ENCODE measurements at regions not wholly inside any gene's neighbourhood (a gene's known extent, or its start where the extent isn't known, plus 50 kb on each side); places are given as distances from the start of the nearest gene placed in this dataset.
"Not testable (repeated sequence)": the region's sequence is repeated elsewhere in the genome, so short reads cannot be mapped to it uniquely, and the experiment has no call there.

DNA sequence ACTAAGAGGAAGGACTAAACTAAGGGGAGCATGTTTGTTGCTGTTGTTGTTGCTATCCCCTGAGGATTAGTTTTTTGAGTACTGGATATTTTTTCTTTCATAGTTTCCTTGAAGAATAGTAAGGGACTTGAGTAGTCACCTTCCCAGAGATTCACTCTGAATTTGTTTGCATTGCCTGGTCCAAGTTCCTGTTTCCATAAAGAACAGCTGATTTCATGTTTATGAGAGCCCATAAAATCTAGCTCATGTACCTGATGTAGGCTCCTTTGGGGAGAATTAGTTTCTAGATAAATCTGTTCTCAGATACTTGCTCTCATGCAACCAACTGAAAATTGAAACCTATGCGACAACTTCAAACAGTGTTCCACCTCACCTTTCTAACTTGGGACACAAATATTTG is 464.4 kb upstream of the MBL2 start:
- no peak for DNase-seq (ENCODE audit: insufficient read length, low spot score)
- FAIRE-seq: no peak

DNA sequence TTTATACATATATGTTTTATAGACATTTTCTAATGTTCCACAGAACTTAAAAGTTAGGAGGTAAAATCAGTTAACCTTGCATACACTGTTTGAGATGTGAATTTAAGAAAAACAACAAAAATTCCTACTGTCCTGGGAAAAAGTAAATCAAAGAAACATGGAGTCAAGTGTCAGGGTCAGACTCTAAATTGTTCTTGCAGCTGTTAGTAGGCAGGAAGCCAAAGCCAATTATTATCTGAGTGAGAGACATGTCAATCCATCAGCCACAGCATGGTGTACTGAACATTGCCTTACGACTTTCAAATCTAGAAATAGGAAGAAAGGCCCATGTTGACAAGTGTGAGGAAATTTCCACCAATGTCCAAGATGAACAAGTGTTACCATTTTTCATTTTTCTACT is 461.2 kb upstream of the MBL2 start:
- FAIRE-seq (no peak), DNase-seq (ENCODE audit: insufficient read length, low spot score) (no peak)

DNA sequence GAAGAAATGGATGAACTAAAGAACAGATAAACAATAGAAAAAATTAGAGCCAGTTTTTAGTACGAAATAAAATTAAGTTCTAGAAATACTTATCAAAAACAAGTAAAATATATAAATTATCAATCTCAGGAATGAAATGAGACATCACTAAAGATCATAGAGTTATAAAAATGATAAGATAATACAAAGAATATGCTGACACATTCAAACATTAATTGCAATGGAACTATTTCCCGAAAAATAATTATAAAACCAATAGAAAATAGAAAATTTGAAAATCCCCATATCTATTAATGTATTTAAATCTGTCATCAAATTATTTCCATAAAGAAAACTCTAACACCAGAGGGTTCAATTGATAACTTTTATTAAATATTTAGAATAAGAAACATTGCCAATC is 458.1 kb upstream of the MBL2 start:
- no peak for DNase-seq (ENCODE audit: insufficient read length, low spot score)
- no peak for FAIRE-seq

DNA sequence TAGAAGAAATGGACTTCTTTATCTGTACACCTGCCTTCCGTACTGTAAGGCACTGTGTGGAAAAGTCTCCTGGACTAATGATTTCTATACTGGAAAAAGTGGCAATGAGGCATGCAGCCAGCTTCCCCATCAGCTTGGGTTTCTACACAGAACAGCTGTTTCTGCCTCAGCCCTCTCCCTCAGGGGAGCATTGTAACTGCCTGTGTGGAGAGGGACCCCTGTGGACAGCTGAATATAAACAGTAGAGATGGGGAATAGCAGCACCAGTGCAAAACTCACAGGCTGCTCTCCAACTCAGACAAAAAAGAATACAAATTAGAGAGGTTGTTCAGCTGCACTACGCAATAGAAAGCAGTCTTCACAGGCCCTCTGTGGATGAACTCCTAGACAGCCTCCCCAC is 451.3 kb upstream of the MBL2 start:
- FAIRE-seq: no peak
- no peak for DNase-seq (ENCODE audit: insufficient read length, low spot score)

DNA sequence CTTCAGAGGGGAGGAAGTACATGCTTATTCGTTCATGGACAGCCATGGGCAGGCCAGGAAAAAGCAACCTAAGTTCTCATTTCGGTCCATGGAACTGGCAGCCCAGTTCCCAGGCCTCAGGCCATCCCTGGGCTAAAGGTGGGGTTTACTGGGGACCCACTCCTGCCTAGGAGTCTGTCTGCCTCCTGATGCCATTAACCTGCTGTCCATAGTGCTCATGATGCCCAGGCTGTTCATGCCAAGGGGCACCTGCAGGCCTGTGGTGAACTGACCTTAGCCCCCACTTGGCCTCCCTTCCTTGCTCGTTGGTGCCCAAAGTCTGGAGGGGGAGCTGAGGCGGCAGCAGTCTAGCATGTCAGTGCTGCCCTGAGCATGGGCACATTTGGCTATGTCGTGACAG is 450.2 kb upstream of the MBL2 start:
- no peak for DNase-seq (ENCODE audit: insufficient read length, low spot score)

DNA sequence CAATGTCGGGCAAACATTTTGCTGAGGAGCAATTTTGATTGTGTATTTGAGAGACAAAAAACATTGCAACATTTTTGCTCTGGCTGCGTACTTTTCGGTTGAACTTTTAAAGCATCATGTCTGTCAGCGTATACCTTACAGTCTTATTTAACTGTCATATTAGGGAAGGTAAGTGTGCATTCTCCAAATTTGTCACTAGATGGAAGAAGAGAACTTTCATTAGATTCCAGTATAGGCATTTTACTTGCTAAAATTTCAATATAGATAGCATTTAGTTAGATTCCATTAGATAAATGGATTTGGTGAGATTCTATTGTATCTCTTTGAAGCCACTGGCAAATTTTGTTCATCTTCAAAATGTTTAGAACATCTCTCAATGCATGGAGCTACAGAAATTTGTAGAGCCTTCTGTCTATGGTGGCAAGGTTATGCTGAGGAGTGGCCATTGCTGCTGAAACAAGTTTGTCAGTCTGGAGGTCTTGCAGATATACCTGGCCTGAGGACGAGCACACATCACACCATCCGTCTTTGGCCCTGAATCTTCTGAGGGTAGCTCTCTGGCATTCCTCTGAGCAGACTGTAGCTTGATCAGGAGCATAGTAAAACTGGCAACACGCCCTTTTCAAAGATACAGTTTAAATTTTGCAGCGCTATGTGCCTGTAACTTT is 437.5 kb upstream of the MBL2 start:
- FAIRE-seq (no peak), DNase-seq (ENCODE audit: insufficient read length, low spot score) (peak; percentile 9)

More for the DNA sequence above, 450.2 kb upstream of the MBL2 start:
- FAIRE-seq: no peak

DNA sequence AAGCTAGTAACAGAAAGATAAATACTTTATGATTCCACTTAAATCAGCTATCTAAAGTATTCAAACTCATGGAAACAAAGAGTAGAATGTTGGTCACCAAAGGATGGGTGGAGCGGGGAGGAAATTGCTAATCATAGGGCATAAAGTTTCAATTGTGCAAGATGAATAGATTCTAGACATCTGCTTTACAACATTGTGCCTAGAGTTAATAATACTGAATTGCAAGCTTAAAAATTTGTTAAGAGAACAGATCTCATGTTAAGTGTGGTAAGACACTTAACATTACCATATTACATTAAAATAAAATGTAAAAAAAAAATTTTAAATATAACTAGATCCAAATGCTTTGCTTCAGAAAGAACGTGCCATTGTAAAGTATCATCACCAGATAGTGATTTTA is 411.1 kb upstream of the MBL2 start:
- DNase-seq (ENCODE audit: insufficient read length, low spot score) (no peak), FAIRE-seq (no peak)

DNA sequence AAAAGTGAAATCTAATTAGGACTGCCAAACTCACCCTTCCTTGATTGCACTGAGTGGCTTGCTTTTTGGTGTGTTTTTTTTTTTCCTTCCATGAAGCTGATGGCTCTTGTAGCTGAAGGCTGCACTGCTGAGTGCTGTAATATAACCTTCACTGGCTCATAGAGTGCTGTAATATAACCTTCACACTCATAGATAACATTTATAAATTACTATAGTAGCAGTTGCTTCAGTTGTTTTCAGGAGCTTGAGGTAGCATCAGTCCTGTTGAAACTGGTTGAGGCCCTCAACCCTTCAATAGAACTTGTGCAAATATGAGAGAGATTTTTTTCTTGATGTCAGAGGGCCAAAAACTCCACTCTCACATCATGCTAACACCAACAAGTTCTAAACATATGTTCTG is 404.9 kb upstream of the MBL2 start:
- FAIRE-seq (no peak), DNase-seq (ENCODE audit: insufficient read length, low spot score) (no peak)

DNA sequence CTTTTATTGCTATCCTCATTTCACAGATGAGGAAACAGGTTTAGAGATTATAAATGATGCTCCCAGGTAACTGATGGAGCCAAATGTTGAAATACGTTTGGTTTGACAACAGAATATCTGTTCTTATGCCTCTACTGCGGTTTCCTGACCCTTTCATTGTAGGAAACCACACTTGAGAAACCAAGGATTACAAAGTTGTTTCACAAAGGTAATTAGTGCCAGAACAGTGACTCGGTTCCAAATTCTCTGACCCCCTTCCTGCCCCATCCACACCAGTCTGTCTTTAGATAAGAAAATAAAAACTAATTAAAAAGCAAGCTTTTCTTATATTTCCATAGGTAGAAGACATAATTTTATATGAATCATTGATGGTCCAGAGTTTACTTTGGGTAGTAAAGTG is 393.7 kb upstream of the MBL2 start:
- no peak for FAIRE-seq
- no peak for DNase-seq (ENCODE audit: insufficient read length, low spot score)

DNA sequence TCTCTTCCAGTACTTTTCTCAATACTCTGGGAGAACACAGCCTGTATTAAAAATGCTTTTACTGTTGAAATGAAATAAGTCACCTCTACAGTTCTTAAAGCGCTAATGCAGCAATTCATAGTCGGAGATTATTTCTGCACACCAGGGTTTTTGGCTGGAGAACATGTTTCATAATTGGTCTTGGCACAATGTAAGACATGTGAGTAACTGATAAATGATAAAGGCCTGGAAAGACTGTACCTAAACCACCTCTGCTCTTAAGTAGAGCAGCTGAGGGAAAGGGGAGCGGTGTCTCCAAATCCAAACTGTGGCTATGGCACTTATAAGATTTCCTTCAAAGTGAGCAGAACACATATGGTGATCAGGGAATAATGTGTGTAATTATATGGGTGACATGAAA is 390.3 kb upstream of the MBL2 start:
- FAIRE-seq: no peak
- no peak for DNase-seq (ENCODE audit: insufficient read length, low spot score)

DNA sequence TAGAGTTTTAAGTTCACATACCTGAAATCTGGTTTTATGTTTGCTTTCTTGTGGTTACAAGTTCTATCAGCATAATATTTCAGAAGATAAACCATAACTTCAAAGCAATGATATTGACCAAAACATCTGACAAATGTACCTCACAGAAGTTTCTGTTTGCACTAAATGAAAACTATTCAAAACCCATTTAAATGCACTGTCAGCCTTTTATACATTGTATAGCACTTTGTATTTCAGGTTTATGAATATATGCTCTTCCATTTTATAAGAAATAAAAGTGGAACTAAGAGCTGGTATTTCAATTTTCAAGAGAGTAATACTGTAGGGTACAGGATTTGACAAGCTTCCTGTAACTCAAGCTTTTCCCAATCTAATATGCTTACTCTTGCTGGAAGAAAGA is 388.6 kb upstream of the MBL2 start:
- no peak for DNase-seq (ENCODE audit: insufficient read length, low spot score)
- no peak for FAIRE-seq

DNA sequence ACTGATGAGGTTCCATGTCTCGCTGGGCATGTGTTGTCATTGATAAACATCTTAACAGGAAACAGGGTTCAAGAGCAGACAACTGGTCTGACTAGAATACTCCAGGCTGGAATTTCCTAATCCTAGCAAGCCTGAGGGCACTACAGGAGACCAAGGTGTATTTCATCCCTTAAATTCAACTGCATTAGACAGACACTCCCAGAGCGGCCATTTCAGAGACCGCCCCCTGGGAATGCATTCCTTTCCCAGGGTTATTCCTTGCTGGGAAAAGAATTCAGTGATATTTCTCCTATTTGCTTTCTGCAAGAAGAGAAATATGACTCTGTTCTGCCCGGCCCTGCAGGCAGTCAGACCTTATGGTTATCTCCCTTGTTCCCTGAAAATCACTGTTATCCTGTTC is 383.1 kb upstream of the MBL2 start:
- FAIRE-seq; DNase-seq (ENCODE audit: insufficient read length, low spot score): not testable (repeated sequence)

DNA sequence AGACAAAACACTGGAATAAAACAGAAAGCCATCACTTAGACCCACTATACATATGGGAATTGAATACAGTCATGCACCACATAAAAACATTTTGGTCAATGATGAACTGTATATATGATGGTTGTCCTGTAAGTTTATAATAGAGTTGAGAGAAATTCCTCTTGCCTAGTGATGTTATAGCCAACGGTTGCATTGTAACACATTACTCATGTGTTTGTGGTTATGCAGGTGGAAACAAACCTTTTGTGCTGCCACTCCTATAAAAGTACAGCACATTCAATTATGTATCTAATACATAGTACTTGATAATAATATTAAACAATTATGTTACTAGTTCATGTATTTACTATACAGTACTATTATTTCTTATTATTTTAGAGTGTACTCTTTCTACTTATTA is 381.2 kb upstream of the MBL2 start:
- DNase-seq (ENCODE audit: insufficient read length, low spot score): no peak

DNA sequence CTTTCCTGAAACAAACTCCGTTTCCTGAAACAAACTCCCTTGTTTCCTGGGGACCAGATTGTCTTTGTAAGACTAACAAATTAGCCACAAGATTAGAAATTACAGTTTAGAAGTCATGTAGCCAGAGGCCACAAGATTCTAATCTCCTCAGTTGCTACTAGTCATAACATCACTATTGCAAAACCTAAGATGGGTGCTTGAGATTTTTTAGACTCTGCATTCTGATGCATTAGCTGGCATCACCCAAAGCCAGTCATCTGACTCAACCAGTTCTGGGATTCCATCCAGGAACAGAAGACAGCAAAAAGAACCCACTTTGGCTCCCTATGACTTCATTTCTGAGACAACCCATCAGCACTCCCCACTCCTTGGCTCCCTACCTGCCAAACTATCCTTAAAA is 367.9 kb upstream of the MBL2 start:
- FAIRE-seq (no peak), DNase-seq (ENCODE audit: insufficient read length, low spot score) (peak; percentile 6)

More for the DNA sequence above, 381.2 kb upstream of the MBL2 start:
- FAIRE-seq: no peak

DNA sequence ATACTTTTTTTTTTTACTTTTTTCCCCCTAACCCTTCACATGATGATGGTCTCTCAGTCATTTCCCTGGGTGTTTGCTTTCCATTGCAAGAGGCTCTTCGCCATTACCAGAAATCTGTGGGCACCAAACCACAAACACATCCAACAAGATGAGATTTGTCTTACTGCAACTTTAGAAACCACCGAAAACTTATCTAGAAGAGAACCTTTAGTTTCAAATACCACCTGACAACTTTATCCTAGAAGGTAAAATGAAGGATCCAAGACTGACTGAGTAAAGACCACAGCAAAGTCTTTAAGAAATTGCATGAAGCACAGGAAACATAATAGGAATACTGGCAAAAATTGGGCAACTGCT is 363.3 kb upstream of the MBL2 start:
- DNase-seq (ENCODE audit: insufficient read length, low spot score) (no peak), FAIRE-seq (no peak)

DNA sequence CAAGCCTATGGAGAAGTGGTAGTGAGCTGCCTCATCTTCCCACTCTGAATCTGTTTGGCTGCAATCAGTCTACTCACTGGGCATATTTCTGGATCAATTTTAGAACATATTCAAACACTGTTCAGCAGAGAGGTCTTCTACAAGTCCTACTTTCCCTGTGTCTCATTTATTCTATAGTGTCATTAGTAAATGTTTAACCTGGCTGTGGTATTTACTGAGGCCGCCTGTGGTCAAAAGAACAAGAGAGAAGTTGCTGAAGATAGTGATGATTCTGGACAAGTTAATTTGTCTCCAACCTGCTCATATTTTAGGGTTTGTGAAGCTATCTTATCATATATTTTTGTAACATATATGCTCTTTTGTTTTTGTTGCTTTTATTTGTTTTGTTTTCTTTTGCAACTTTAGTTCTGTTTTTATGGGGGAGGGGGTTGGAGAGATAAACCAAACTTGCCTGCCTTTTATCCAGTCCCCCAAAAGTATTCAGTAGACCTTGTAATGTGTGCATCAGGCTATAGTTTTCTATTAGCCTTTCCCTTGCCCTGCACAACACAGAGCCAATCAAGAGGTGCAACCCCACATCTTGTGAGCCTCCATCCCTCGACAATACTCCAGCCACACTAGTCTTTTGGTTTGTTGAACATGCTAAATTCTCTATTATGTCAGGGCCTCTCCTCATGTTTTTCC is 362.8 kb upstream of the MBL2 start:
- DNase-seq (ENCODE audit: insufficient read length, low spot score) (no peak), FAIRE-seq (no peak)

DNA sequence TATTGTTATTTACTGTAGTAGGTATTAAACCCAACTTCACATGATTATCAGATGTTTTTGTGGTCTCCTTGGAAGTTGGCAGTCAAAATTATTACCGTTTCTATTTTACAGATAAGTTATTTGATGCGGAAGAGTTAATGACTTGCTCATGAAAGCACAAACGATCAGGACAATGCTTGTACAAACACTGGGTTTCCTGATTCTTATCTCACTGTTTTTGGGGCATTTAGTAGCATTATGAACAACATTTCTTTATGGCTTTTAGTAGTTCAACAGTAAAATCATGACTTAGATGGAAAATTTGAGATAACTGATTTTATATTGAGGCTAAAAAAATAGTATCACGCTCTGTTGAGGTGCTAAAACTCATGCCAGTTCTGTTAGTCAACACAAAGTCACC is 361.5 kb upstream of the MBL2 start:
- DNase-seq (ENCODE audit: insufficient read length, low spot score): no peak
- no peak for FAIRE-seq

DNA sequence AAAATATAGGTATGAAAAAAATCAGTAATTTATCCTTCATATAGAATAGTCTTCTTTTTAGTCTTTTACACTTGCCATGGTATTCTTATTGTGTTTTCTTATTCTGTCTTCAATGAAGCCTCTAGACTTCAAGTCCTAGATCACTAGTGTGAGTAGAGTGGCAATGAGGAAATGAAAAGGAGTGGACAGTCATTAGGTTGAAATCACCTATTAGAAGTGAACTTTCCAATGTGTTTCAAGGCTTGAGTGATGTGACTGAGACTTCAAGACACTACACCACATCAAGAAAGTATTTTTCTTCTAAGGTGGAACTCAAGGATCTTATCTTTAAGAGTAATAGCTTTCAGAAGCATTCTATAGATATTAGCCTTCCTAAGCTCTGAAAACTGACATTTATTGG is 357.8 kb upstream of the MBL2 start:
- DNase-seq (ENCODE audit: insufficient read length, low spot score) (no peak), FAIRE-seq (no peak)

DNA sequence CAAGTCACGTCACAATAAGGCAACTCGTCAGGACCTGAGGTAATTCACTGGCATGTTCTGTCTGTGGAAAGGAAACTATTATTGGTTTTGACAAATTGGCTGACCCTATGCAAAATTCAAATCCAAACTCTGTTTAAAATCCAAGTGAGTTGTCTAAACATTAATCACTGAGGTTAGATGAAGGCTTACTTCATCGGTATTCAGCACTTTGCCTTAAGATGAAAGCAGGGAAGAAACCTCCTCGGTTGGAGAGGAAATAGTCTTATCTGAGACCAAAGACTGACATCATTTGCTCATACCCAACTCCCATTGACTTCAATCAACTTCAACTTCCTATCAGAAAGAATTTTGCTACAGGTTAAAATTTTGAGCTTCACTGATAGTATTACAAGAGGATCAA is 355.1 kb upstream of the MBL2 start:
- FAIRE-seq: no peak
- DNase-seq (ENCODE audit: insufficient read length, low spot score): no peak

DNA sequence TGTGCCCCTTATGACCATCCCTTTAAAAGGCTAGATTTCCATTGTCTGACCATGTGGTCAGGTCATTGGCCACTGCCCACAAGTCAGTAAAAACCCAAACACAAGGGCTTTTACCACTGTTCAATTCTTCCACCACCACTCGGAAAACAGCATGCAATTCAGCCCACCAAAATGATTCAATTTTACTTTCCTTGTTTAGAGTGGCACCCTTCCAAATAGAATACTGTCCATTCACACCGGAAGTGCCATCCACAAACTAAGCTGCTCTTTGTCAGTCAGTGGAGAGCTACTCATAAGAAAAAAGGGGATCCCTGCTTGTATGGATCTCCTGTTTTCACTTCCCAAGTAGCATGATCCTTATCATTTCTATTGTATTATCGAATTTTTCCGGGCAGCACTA is 350.7 kb upstream of the MBL2 start:
- no peak for DNase-seq (ENCODE audit: insufficient read length, low spot score)
- FAIRE-seq: no peak

DNA sequence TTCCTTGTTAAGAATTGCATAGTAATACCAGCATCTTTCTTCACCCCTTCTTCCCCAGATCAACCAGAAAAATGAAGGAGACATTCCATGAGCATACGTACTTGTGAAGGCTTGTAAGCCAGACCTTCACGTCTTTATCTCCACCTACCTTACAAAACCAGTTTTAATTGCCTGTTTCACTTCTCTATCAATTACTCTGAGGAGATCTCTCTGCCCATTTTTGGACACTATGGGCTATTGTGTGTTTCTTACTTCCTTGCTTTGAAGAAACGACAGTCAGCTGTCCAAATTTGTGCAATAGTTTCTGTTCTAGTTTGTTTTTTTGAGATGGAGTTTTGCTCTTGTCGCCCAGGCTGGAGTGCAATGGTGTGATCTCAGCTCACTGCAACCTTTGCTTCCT is 349.7 kb upstream of the MBL2 start:
- FAIRE-seq (no peak), DNase-seq (ENCODE audit: insufficient read length, low spot score) (no peak)

DNA sequence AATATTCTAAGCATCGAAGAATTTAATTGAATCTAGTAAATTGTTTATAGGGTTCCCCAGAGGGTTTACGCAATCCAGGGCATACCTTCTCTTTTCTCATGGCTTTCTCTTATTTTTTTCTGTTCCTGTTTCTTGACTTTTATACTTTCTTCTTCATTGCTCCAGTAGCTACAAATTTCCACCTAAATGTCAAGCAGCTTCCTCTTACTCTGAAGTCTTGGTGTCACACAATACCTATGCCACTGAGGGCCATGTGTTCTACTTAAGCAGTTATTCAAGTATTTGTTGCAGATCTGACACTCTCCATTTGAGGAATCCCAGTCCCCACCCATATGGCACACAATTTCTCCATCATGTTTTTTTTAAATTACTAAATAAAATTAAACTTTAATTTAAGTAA is 343.1 kb upstream of the MBL2 start:
- FAIRE-seq (no peak), DNase-seq (ENCODE audit: insufficient read length, low spot score) (no peak)

DNA sequence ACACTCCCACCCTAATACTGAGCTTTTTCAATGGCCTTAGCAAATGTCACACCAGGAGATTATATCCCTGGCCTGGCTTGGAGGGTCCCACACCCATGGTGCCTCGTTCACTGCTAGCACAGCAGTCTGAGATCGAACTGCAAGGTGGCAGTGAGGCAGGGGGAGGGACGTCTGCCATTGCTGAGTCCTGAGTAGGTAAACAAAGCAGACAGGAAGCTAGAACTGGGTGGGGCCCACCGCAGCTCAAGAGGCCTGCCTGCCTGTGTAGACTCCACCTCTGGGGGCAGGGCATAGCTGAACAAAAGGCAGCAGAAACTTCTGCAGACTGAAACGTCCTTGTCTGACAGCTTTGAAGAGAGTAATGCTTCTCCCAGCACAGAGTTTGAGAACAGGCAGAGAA is 338.9 kb upstream of the MBL2 start:
- DNase-seq (ENCODE audit: insufficient read length, low spot score) (no peak), FAIRE-seq (no peak)

All from HTR-8/SVneo (cell line).